Renal cortex interstitium (tissue), 11 donors: ENCODE measurements at regions not wholly inside any gene's neighbourhood (a gene's known extent, or its start where the extent isn't known, plus 50 kb on each side); places are given as distances from the start of the nearest gene placed in this dataset.

ENCODE experiments used
- DNase-seq, 11 donors: peaks; one replicate each; pipeline ENCODE4 v3.0.0-alpha.2; 2013; ENCODE audit warnings: low read depth in 9 of 11, low spot score in 4 of 11; ENCODE audit errors: extremely low read depth in 1 of 11

GRCh38 chr18:61172624-61173023 lies 160.6 kb upstream of the CDH20 start:
- no peak for DNase-seq

GRCh38 chr18:61173554-61173953 lies 159.7 kb upstream of the CDH20 start:
- no peak for DNase-seq

- DNase-seq = no peak
These were observed 149.4 kb upstream of the CDH20 start for GRCh38 chr18:61183798-61184197.

GRCh38 chr18:61187971-61188370 lies 145.3 kb upstream of the CDH20 start:
- no peak for DNase-seq

- no peak for DNase-seq
These were observed 143.9 kb upstream of the CDH20 start for GRCh38 chr18:61189376-61189775.

GRCh38 chr18:61194726-61195125 lies 138.5 kb upstream of the CDH20 start:
- DNase-seq = no peak

GRCh38 chr18:61196750-61197149 lies 136.5 kb upstream of the CDH20 start:
- no peak for DNase-seq

GRCh38 chr18:61198486-61198885 lies 134.7 kb upstream of the CDH20 start:
- DNase-seq = no peak

- no peak for DNase-seq
These were observed 133.9 kb upstream of the CDH20 start for GRCh38 chr18:61199171-61199848.

- DNase-seq = peak in 2 of 11 donors; percentile 5 to 18
These were observed 131.7 kb upstream of the CDH20 start for GRCh38 chr18:61201511-61201910.

GRCh38 chr18:61203151-61203550 lies 130.1 kb upstream of the CDH20 start:
- no peak for DNase-seq

GRCh38 chr18:61209801-61210200 lies 123.4 kb upstream of the CDH20 start:
- no peak for DNase-seq

GRCh38 chr18:61216051-61216450 lies 117.2 kb upstream of the CDH20 start:
- no peak for DNase-seq

- peak in 6 of 11 donors; percentile 1 to 14 (median 3) for DNase-seq
These were observed 111.0 kb upstream of the CDH20 start for GRCh38 chr18:61222206-61222605.

- DNase-seq = no peak
These were observed 107.9 kb upstream of the CDH20 start for GRCh38 chr18:61225336-61225735.

- DNase-seq = no peak
These were observed 96.7 kb upstream of the CDH20 start for GRCh38 chr18:61236356-61237057.

GRCh38 chr18:61237529-61237928 lies 95.7 kb upstream of the CDH20 start:
- DNase-seq = no peak

- DNase-seq = no peak
These were observed 94.2 kb upstream of the CDH20 start for GRCh38 chr18:61239051-61239450.

- DNase-seq = no peak
These were observed 91.9 kb upstream of the CDH20 start for GRCh38 chr18:61241260-61241853.

- no peak for DNase-seq
These were observed 88.6 kb upstream of the CDH20 start for GRCh38 chr18:61244632-61245031.
